A673 (cell line): ENCODE measurements at regions not wholly inside any gene's neighbourhood (a gene's known extent, or its start where the extent isn't known, plus 50 kb on each side); places are given as distances from the start of the nearest gene placed in this dataset.

ENCODE experiments used
- CTCF ChIP-seq: fragments of 300-800, 200-600 bp; sonication (generic); conservative IDR thresholded peaks from 2 replicates; pipeline ENCODE4 v1.5.1; 2017; ENCODE audit warnings: low read depth, mild to moderate bottlenecking, antibody characterized with exemption, low read length, moderate library complexity, mixed read lengths
- EZH2 ChIP-seq: fragments of 200-600 bp; sonication (generic); IDR thresholded peaks from 2 replicates; pipeline ENCODE4 v1.6.1; 2017; ENCODE audit warnings: borderline replicate concordance, low read depth, mild to moderate bottlenecking, mixed read lengths, antibody characterized with exemption, low read length; ENCODE audit not compliant: poor library complexity, severe bottlenecking

GRCh38 chr2:164110515-164110914 lies 374.7 kb upstream of the FIGN start:
- no peak for TF ChIP-seq CTCF
- no peak for TF ChIP-seq EZH2
